Heart right ventricle (tissue), 16 donors: ENCODE measurements at regions not wholly inside any gene's neighbourhood (a gene's known extent, or its start where the extent isn't known, plus 50 kb on each side); places are given as distances from the start of the nearest gene placed in this dataset.

Experiments
- ATAC-seq, 8 donors: fragments of 200-7000 bp; cut with Tn5 transposase; one replicate each; pipeline ENCODE4 v1.9.1; 2020; ENCODE audit warnings: mild to moderate bottlenecking in 8 of 8, moderate library complexity in 8 of 8, moderate number of reproducible peaks in 1 of 8
- DNase-seq, 2 donors: peaks; one replicate each; pipeline ENCODE4 v3.0.0-alpha.2; 2020
- H3K27ac ChIP-seq, 10 donors: fragments of 200-600 bp; sonication (generic) in 2 of 10; one replicate each; pipeline versions ENCODE4 v1.5.0 to v1.8.0; 2020 to 2022; ENCODE audit warnings: mild to moderate bottlenecking in 3 of 10
- H3K27me3 ChIP-seq, 7 donors: fragments of 200-600 bp; one replicate each; pipeline ENCODE4 v1.8.0; 2021 to 2022; ENCODE audit warnings: mild to moderate bottlenecking in 2 of 7
- H3K36me3 ChIP-seq, 9 donors: fragments of 200-600 bp; sonication (generic) in 1 of 9; one replicate each; pipeline versions ENCODE4 v1.5.0 to v1.8.0; 2020 to 2022; ENCODE audit warnings: mild to moderate bottlenecking in 2 of 9
- H3K4me1 ChIP-seq, 9 donors: fragments of 200-600 bp; sonication (generic) in 1 of 9; one replicate each; pipeline versions ENCODE4 v1.5.0 to v1.8.0; 2020 to 2022; ENCODE audit warnings: mild to moderate bottlenecking in 4 of 9
- H3K4me3 ChIP-seq, 10 donors: fragments of 200-600 bp; sonication (generic) in 2 of 10; one replicate each; pipeline versions ENCODE4 v1.5.0 to v1.8.0; 2020 to 2022; ENCODE audit warnings: mild to moderate bottlenecking in 7 of 10, moderate library complexity in 2 of 10
- H3K9me3 ChIP-seq, 11 donors: fragments of 200-600 bp in 10 of 11; sonication (generic) in 2 of 11; one replicate each; pipeline versions ENCODE4 v1.5.0 to v1.8.0; 2013 to 2022; ENCODE audit warnings: mild to moderate bottlenecking in 2 of 11, control low read depth in 1 of 11, moderate library complexity in 1 of 11
- whole genome bisulfite sequencing, 2 donors: extraction: QIAGEN DNeasy Blood & Tissue Kit; methylation state at CpG; one replicate each; pipeline ENCODE4 v1.1.7; 2013; ENCODE audit warnings: inconsistent platforms in 1 of 2; 5-methylcytosine and 5-hydroxymethylcytosine counted together
- intact Hi-C, 10 donors: fragments of 100-400 bp; cut with DNase I; formaldehyde crosslinking; loops; one replicate each; pipeline versions ENCODE4 v1.11.1 to v1.14.2; 2022
- TF ChIP-seq, protein P1 (sequence below), 9 donors: fragments of 200-600 bp; sonication (generic) in 2 of 9; IDR thresholded peaks; one replicate each; pipeline versions ENCODE4 v1.5.0 to v1.8.0; 2021 to 2022; ENCODE audit warnings: antibody characterized with exemption in 9 of 9, mild to moderate bottlenecking in 5 of 9, moderate library complexity in 1 of 9
- donor health status: Arrhythmogenic right ventricular cardiomyopathy.
- donor health status: ischemic (EF 13 %, LVEDD 7.1; RV severe dilation, severe dysfunction).
- donor health status: healthy with polysubstance abuse.
- donor health status: DM: no; HTN: yes; CAD: no.
- donor health status: DM: no; HTN: no; CAD: no.
- donor health status: ischemic (EF 25% LVEDD 6.9; RV normal size, moderate dysfunction).
- donor health status: ischemic (EF 25% LVEDD 5.7; RV mildly dilated, moderate dysfunction).
- donor health status: healthy.
- donor health status: DM: yes; HTN: yes; CAD: no.
- donor health status: Ischemic cardiomyopathy.
- donor health status: ischemic (EF 35%, LVEDD 5.7; RV mildly dilated, moderate dysfunction).
- donor health status: nonischemic (EF 11% LVEDD 7.7; RV severe dilation, severe dysfunction).
- donor health status: DM: yes; HTN: yes; CAD: no.
- donor health status: PGD.
- donor health status: ischemic (EF 29% LVEDD 5.4; RV normal size, mild dysfunction).
- donor health status: nonischemic (EF 23%, LVEDD 6.1; RV moderate dilation, normal function).

GRCh38 chr5:12023614-12024241 lies 119.5 kb upstream of the CTNND2 start:
- H3K27ac ChIP-seq: no peak overlapping the region
- no peaks in the 10 kb centered on the region for H3K4me1 ChIP-seq
- peaks cover 0 to 12% (median 0%) of the 10 kb centered on the region in 11 donors for H3K9me3 ChIP-seq
- ATAC-seq (no peak), DNase-seq (no peak)
- TF ChIP-seq, protein P1, sequence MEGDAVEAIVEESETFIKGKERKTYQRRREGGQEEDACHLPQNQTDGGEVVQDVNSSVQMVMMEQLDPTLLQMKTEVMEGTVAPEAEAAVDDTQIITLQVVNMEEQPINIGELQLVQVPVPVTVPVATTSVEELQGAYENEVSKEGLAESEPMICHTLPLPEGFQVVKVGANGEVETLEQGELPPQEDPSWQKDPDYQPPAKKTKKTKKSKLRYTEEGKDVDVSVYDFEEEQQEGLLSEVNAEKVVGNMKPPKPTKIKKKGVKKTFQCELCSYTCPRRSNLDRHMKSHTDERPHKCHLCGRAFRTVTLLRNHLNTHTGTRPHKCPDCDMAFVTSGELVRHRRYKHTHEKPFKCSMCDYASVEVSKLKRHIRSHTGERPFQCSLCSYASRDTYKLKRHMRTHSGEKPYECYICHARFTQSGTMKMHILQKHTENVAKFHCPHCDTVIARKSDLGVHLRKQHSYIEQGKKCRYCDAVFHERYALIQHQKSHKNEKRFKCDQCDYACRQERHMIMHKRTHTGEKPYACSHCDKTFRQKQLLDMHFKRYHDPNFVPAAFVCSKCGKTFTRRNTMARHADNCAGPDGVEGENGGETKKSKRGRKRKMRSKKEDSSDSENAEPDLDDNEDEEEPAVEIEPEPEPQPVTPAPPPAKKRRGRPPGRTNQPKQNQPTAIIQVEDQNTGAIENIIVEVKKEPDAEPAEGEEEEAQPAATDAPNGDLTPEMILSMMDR (IDR thresholded peaks at IDR 0.05): peak in 8 of 9 donors; percentile 31 to 72 (median 59)
- intact Hi-C loops: loop anchor here in 3 of 10 donors (10.0 kb wide), 3 partner anchors 759 to 1329 kb away; no protein-coding TSS in a partner anchor
- 42 to 43% methylated on average over 5 of the region's 5 CpGs for WGBS, 2 donors
- H3K4me3 ChIP-seq: no peak overlapping the region
- no peaks in the 10 kb centered on the region for H3K36me3 ChIP-seq
- H3K27me3 ChIP-seq: no peaks in the 10 kb centered on the region

GRCh38 chr5:12022444-12022843 lies 118.2 kb upstream of the CTNND2 start:
- DNase-seq: no peak
- H3K4me1 ChIP-seq: no peaks in the 10 kb centered on the region
- no peak overlapping the region for H3K27ac ChIP-seq
- no peaks in the 10 kb centered on the region for H3K27me3 ChIP-seq
- 88 to 91% methylated on average over 3 of the region's 3 CpGs for WGBS, 2 donors
- ATAC-seq: no peak
- H3K4me3 ChIP-seq: no peak overlapping the region
- no peaks in the 10 kb centered on the region for H3K36me3 ChIP-seq
- peaks cover 0 to 3% (median 0%) of the 10 kb centered on the region in 11 donors for H3K9me3 ChIP-seq
- intact Hi-C loops: loop anchor here in 3 of 10 donors (10.0 kb wide), 3 partner anchors 758 to 1328 kb away; no protein-coding TSS in a partner anchor
- TF ChIP-seq, protein P1 (IDR thresholded peaks at IDR 0.05): no peak

DNA sequence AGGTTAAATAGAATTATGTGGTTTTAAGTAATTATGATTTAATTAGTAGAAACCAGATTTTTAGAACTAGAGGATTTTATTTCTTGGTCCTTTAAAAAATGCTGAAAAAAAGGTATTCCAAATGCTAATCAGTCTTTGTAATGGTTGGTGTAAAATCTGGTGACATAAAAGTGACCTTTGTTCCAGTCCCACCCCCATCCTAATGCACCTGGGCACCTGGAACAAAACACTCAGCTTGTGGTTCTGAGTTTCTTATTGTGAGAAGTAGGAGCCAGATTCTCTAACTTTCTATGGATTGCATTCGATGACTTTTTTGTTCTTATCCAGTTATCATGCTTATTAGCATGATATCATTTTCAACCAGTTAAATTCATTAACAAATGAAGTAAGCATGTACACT lies 115.1 kb upstream of the CTNND2 start:
- TF ChIP-seq, protein P1 (IDR thresholded peaks at IDR 0.05): no peak
- DNase-seq: no peak
- intact Hi-C loops: no loop called here
- Histone ChIP-seq H3K27me3 (no peaks in the 10 kb centered on the region), H3K36me3 (no peaks in the 10 kb centered on the region), H3K4me3 (no peak overlapping the region), H3K27ac (no peak overlapping the region), H3K9me3 (peaks cover 0 to 8% (median 0%) of the 10 kb centered on the region in 11 donors), H3K4me1 (no peaks in the 10 kb centered on the region)
- ATAC-seq: no peak
- WGBS, 2 donors: 85 to 87% methylated on average over 1 of the region's 1 CpG

DNA sequence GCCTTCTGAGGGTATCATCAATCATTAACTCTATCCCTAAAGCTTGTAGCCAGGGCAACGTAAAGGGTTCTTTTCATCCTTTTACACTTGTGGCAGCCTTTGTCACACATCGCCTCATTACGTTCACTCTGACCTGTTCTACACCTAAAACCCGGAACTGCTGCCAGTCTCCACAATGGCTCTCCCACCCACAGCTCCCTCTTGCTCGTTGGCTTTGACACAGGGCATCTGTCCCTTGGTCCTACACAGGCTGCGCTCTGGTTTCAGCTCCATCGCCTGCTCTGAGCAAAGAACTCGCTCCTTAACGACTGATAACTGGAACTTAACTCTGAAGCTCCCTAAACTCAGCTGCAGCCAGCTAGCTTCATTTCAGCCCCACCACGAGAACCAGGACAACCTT lies 112.8 kb upstream of the CTNND2 start:
- H3K27me3 ChIP-seq: no peaks in the 10 kb centered on the region
- 64 to 71% methylated on average over 10 of the region's 10 CpGs for WGBS, 2 donors
- TF ChIP-seq, protein P1 (IDR thresholded peaks at IDR 0.05): no peak
- H3K36me3 ChIP-seq: no peaks in the 10 kb centered on the region
- no peak for ATAC-seq
- intact Hi-C loops: no loop called here
- DNase-seq: no peak
- no peaks in the 10 kb centered on the region for H3K4me1 ChIP-seq
- no peak overlapping the region for H3K4me3 ChIP-seq
- no peak overlapping the region for H3K27ac ChIP-seq
- peaks cover 0 to 8% (median 0%) of the 10 kb centered on the region in 11 donors for H3K9me3 ChIP-seq
